SU-DHL-6 (cell line): ENCODE measurements at regions not wholly inside any gene's neighbourhood (a gene's known extent, or its start where the extent isn't known, plus 50 kb on each side); places are given as distances from the start of the nearest gene placed in this dataset.
A peak's percentile ranks its signal among the peaks of the same experiment; 100 is the strongest.

Experiments
- H2AFZ ChIP-seq: fragments of 200-600 bp; sonication (generic); 2 replicates; pipeline ENCODE4 v1.6.1; 2014; ENCODE audit warnings: low read depth, mild to moderate bottlenecking, moderate library complexity, mixed read lengths, antibody characterized with exemption, low read length; ENCODE audit not compliant: severe bottlenecking
- H3F3A ChIP-seq: fragments of 200-600 bp; shearing (Covaris generic); 2 replicates; pipeline ENCODE4 v1.6.0; 2016; ENCODE audit warnings: antibody characterized with exemption, mild to moderate bottlenecking; ENCODE audit not compliant: insufficient read depth
- H3K27ac ChIP-seq: fragments of 200-600 bp; sonication (generic); 2 replicates; pipeline ENCODE4 v1.5.1; 2016; ENCODE audit warnings: low read depth, mild to moderate bottlenecking, low read length, moderate library complexity, mixed read lengths
- H3K27me3 ChIP-seq: fragments of 200-600 bp; sonication (generic), shearing (Covaris generic); 2 replicates; pipeline ENCODE4 v1.6.0; 2014; ENCODE audit warnings: mild to moderate bottlenecking, low read length
- H3K36me3 ChIP-seq: fragments of 200-600 bp; sonication (generic); 2 replicates; pipeline ENCODE4 v1.6.1; 2014; ENCODE audit warnings: mild to moderate bottlenecking, low read length, mixed read lengths
- H3K4me2 ChIP-seq: fragments of 300-600, 200-600 bp; shearing (Covaris generic), sonication (generic); 2 replicates; pipeline ENCODE4 v1.6.0; 2014; ENCODE audit warnings: low read length, low read depth, mild to moderate bottlenecking; ENCODE audit not compliant: poor library complexity, severe bottlenecking
- H3K4me3 ChIP-seq: fragments of 200-600 bp; sonication (generic); 2 replicates; pipeline ENCODE4 v1.5.1; 2014; ENCODE audit warnings: antibody characterized with exemption, low read length, mild to moderate bottlenecking, mixed read lengths; ENCODE audit not compliant: insufficient read depth, poor library complexity, severe bottlenecking
- H3K79me2 ChIP-seq: fragments of 200-600 bp; sonication (generic); 2 replicates; pipeline ENCODE4 v1.6.1; 2014; ENCODE audit warnings: mild to moderate bottlenecking, low read length, moderate library complexity; ENCODE audit not compliant: insufficient read depth
- H3K9ac ChIP-seq: fragments of 200-600 bp; sonication (generic); 2 replicates; pipeline ENCODE4 v1.7.0; 2014; ENCODE audit warnings: mild to moderate bottlenecking, low read length
- H3K9me2 ChIP-seq: fragments of 200-600 bp; sonication (generic); replicated peaks from 2 replicates; pipeline ENCODE4 v1.6.1; 2014; ENCODE audit warnings: low read length; ENCODE audit not compliant: insufficient read depth
- H3K9me3 ChIP-seq: fragments of 200-600 bp; sonication (generic); 2 replicates; pipeline ENCODE4 v1.6.1; 2014; ENCODE audit warnings: low read length, mixed read lengths; ENCODE audit not compliant: insufficient read depth
- H4K20me1 ChIP-seq: fragments of 200-600 bp; sonication (generic); 2 replicates; pipeline ENCODE4 v1.6.1; 2014; ENCODE audit warnings: low read depth, mild to moderate bottlenecking, antibody characterized with exemption, low read length, moderate library complexity, mixed read lengths
- CTCF ChIP-seq: fragments of 200-600 bp; sonication (generic); IDR thresholded peaks from one replicate; pipeline ENCODE4 v1.5.1; 2017; ENCODE audit warnings: antibody characterized with exemption, mild to moderate bottlenecking, low read length, moderate library complexity; ENCODE audit not compliant: insufficient read depth, poor library complexity, severe bottlenecking
- EZH2phosphoT487 ChIP-seq: fragments of 200-600 bp; sonication (generic), shearing (Covaris generic); conservative IDR thresholded peaks from 2 replicates; pipeline ENCODE4 v1.6.1; 2018; ENCODE audit warnings: mild to moderate bottlenecking, antibody characterized with exemption, low read length, moderate library complexity, mixed read lengths

GRCh38 chr5:145237843-145238242 is 597.3 kb downstream of the PRELID2 start:
- no peaks in the 10 kb centered on the region for H4K20me1 ChIP-seq
- no peaks in the 10 kb centered on the region for H3K36me3 ChIP-seq
- no peaks in the 10 kb centered on the region for H3F3A ChIP-seq
- H3K27ac ChIP-seq: no peak overlapping the region
- H3K9ac ChIP-seq: no peak overlapping the region
- H2AFZ ChIP-seq: no peak overlapping the region
- TF ChIP-seq EZH2phosphoT487 (no peak), CTCF (peak; percentile 52)
- no peaks in the 10 kb centered on the region for H3K79me2 ChIP-seq
- H3K9me3 ChIP-seq: no peaks in the 10 kb centered on the region
- no peak overlapping the region for H3K4me2 ChIP-seq
- no peak overlapping the region for H3K4me3 ChIP-seq
- H3K9me2 ChIP-seq: no peaks in the 10 kb centered on the region
- no peaks in the 10 kb centered on the region for H3K27me3 ChIP-seq

GRCh38 chr5:145236983-145237382 is 598.2 kb downstream of the PRELID2 start:
- Histone ChIP-seq H3K9ac (no peak overlapping the region), H4K20me1 (no peaks in the 10 kb centered on the region), H3K36me3 (no peaks in the 10 kb centered on the region), H3K4me2 (no peak overlapping the region), H3K4me3 (no peak overlapping the region), H3K27me3 (no peaks in the 10 kb centered on the region), H3K9me2 (no peaks in the 10 kb centered on the region), H3K9me3 (no peaks in the 10 kb centered on the region), H3K79me2 (no peaks in the 10 kb centered on the region), H3F3A (no peaks in the 10 kb centered on the region), H3K27ac (no peak overlapping the region), H2AFZ (no peak overlapping the region)
- no peak for TF ChIP-seq CTCF
- no peak for TF ChIP-seq EZH2phosphoT487

- no peaks in the 10 kb centered on the region for H3F3A ChIP-seq
- no peak for TF ChIP-seq EZH2phosphoT487
- no peak for TF ChIP-seq CTCF
- no peak overlapping the region for H3K4me3 ChIP-seq
- H2AFZ ChIP-seq: no peak overlapping the region
- H3K27me3 ChIP-seq: no peaks in the 10 kb centered on the region
- no peak overlapping the region for H3K4me2 ChIP-seq
- no peaks in the 10 kb centered on the region for H3K9me2 ChIP-seq
- no peak overlapping the region for H3K27ac ChIP-seq
- no peaks in the 10 kb centered on the region for H3K9me3 ChIP-seq
- H4K20me1 ChIP-seq: no peaks in the 10 kb centered on the region
- H3K36me3 ChIP-seq: no peaks in the 10 kb centered on the region
- no peak overlapping the region for H3K9ac ChIP-seq
- no peaks in the 10 kb centered on the region for H3K79me2 ChIP-seq
Observed at GRCh38 chr5:145236127-145236526, 599.0 kb downstream of the PRELID2 start.

GRCh38 chr5:145233461-145233860 is 601.7 kb downstream of the PRELID2 start:
- Histone ChIP-seq H3K4me2 (no peak overlapping the region), H3K27me3 (no peaks in the 10 kb centered on the region), H3F3A (no peaks in the 10 kb centered on the region), H3K9me2 (no peaks in the 10 kb centered on the region), H3K9ac (no peak overlapping the region), H3K9me3 (no peaks in the 10 kb centered on the region), H3K36me3 (no peaks in the 10 kb centered on the region), H2AFZ (no peak overlapping the region), H3K27ac (no peak overlapping the region), H3K79me2 (no peaks in the 10 kb centered on the region), H3K4me3 (no peak overlapping the region), H4K20me1 (no peaks in the 10 kb centered on the region)
- no peak for TF ChIP-seq EZH2phosphoT487
- no peak for TF ChIP-seq CTCF
